NOMO-1 (cell line): ENCODE measurements at regions not wholly inside any gene's neighbourhood (a gene's known extent, or its start where the extent isn't known, plus 50 kb on each side); places are given as distances from the start of the nearest gene placed in this dataset.
A peak's percentile ranks its signal among the peaks of the same experiment; 100 is the strongest.
"Not testable (repeated sequence)": the region's sequence is repeated elsewhere in the genome, so short reads cannot be mapped to it uniquely, and the experiment has no call there.

Experiments used
- DNase-seq, 2 experiments: peaks; one replicate each; lab custom pipeline; 2025; ENCODE audit not compliant: unreplicated experiment in 2 of 2; lab: John Stamatoyannopoulos, UW

DNA sequence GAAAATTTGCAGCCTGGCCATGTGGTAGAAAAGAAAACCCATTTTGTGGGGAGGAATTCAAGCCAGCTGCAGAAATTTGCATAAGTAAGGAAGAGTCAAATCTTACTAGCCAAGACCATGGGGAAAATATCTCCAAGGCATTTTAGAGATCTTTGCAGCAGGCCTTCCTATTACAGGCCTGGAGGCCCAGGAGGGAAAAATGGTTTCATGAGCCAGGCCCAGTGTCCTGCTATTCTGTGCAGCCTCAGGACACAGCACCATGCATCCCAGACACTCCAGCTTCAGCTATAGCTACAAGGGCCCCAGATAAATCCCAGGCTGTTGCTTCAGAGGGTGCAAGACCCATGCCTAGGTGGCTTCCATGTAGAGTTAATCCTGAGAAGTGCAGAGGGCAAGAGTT is 1590.1 kb upstream of the PRR20A start:
- no peak for DNase-seq

DNA sequence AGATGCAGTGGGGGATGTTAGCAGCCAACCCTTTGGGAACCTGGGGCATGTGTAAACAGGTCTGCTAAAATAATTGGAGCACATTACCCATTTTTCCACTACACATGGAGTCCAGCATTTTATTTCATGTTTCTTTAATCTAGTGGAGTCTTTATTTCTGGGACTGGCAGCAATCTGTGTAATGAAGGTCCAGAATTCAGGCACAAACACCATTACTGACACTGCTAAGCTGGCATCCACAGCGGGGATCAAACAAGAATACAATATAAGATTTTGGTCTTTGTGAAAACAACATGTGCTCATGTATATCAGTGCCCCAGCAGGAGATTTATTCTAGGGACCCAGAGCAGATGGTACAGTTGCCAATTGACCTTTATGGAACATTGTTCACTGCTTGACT is 1587.0 kb upstream of the PRR20A start:
- no peak for DNase-seq

DNA sequence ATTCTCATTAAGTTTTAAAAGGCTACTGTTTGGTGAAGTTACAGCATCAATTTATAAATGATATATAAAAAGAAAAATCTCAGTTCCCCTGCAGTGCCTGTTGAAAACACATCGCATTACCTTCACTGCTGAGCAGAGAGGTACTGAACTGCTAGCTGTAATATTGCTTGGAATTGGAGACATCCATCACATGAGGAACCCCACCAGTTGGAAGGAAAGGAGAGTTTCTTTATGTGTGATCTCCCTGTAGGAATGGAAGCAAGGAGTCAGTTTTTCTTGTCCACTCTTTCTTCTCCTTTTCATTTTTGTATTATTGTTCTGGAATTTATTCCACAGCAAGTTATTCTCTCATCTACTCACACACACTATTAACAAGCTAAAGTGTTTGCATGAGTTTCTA is 1586.0 kb upstream of the PRR20A start:
- DNase-seq: no peak

GRCh38 chr13:55560331-55560730 is 1580.4 kb upstream of the PRR20A start:
- no peak for DNase-seq

- DNase-seq: no peak
Measured at GRCh38 chr13:55563267-55563666, 1577.5 kb upstream of the PRR20A start.

GRCh38 chr13:55566334-55566733 is 1574.4 kb upstream of the PRR20A start:
- DNase-seq: peak; percentile 69 to 85

DNA sequence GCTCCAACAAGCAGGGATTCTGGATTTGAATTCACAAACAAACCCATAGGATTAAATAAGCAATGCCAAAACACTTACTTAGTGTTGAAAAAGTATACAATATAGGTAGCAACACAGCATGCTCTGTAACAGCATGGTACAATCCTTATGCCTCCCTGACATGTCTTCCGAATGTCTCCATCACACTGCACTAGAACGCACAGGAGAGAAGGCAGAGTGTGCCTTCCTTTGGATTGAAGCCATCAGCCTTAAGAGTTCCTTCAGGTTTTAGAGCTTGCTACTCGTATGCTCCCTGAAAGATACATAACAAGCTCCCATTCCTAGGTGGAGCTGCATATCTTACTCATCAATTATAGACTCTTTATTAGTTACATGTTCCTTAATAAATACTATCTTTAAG is 1573.9 kb upstream of the PRR20A start:
- DNase-seq: no peak

DNA sequence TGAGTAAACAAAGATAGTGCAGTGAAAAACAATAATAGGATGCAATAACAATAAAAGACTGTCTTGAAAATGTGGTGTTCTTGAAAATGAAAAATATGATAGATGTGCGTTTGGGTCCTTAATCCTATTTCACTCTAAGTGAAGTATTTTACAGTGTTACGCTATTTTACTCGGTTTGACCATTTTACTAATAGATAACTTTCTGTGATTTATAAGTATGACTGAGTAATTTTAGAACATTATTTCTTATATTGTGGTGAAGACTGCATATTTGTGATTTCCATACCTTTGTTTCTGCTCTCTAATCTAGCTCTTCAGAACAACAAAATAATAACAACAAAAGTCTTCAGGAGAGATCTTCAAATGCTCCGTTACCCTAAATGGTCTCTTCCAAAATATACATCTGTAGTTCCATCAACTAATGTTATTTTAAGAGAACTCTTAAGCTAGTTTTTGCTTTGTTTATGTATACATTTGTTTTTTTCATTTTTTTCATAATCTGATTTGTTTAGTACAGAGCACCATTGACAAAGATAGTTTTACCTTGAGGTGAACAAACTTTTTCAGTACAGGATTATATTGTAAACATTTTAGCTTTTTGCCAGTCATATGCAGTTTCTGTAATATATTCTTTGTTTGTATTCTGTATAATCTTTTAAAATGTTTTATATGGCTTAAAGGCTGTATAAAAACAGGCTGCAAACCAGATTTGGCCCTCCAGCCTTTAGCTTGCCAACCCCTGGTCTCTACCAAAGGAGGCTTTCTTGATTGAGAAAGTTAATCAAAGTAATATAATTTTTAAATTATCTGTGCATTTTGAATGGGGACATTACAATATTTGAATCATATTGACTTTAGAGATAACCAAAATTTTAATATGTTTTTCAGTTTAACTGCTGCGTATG is 1572.7 kb upstream of the PRR20A start:
- no peak for DNase-seq

DNA sequence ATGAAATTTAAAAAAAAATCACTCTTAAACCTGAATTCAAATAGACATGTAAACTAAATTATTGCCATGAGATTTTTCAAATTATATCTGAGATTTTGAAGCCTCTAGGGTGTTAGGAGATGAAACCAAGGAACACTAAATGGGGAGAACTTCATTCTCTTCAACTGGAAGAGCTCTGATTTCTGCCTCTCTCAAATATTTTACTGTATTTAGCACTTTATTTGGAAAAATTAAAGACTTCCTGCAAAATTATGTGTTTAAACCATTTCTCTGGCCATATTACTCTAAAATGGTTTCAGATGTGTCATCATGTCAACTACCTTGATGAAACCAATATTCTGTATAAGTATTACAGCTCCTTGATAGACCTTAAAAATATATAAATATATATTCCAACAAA is 1571.6 kb upstream of the PRR20A start:
- DNase-seq: no peak

- no peak for DNase-seq
Measured at GRCh38 chr13:55569514-55569913, 1571.2 kb upstream of the PRR20A start.

DNA sequence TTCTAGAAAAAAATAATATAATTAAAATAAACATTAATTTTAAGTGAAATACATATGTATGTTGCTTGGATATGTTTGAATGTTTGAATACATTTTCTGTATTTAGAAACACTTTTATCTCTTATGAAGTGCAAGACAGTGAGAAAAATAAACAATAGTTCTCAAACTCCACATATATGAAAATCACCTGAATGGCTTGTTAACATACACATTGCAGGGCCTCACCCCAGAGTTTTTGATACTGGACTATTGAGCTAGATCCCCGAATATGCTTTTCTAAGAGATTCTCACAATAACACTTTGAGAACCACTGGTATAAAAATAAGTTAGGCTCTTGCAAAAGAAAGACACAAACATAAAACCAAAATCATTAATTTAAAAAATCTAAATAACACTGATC is 1570.3 kb upstream of the PRR20A start:
- DNase-seq: no peak

- DNase-seq: no peak
Measured at GRCh38 chr13:55571237-55571867, 1569.4 kb upstream of the PRR20A start.

- no peak for DNase-seq
Measured at GRCh38 chr13:55572408-55572807, 1568.3 kb upstream of the PRR20A start.

DNA sequence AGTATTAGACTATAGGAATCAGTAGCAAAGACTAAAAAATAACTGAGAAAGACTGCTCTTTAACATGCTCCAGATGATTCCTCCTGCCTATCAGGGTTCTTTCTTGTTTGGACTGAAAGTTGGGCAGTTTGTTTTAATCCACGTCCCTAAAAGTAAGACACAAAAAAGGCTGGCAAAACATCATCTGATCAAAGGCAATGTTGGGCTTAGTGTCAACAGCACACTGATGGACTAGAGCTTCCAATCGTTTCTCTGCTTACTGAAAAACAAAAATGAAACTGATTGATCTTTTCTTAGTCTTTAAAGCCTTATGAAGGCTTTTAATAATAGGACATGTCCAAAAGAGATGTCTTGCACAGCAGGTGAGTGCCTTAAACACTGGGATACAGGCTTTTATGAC is 1567.9 kb upstream of the PRR20A start:
- DNase-seq: no peak

DNA sequence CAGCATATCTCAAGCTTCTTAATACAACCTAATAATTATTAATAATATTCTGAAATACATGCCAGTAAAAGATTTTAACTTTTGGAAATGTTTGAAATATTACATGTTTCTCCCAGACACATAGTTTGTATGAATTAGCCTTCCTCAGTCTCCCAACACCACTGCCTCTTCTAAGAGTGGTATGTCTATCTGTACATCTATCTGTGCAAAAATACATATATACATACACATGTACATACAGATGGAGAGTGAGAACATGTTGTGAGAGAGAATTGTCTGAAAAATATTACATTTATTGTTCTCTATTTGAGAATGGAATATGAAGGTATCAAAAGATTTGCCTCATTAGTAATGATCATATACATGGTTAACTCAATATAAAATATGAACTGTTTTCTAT is 1567.2 kb upstream of the PRR20A start:
- no peak for DNase-seq

- DNase-seq: no peak
Measured at GRCh38 chr13:55576389-55576788, 1564.3 kb upstream of the PRR20A start.

DNA sequence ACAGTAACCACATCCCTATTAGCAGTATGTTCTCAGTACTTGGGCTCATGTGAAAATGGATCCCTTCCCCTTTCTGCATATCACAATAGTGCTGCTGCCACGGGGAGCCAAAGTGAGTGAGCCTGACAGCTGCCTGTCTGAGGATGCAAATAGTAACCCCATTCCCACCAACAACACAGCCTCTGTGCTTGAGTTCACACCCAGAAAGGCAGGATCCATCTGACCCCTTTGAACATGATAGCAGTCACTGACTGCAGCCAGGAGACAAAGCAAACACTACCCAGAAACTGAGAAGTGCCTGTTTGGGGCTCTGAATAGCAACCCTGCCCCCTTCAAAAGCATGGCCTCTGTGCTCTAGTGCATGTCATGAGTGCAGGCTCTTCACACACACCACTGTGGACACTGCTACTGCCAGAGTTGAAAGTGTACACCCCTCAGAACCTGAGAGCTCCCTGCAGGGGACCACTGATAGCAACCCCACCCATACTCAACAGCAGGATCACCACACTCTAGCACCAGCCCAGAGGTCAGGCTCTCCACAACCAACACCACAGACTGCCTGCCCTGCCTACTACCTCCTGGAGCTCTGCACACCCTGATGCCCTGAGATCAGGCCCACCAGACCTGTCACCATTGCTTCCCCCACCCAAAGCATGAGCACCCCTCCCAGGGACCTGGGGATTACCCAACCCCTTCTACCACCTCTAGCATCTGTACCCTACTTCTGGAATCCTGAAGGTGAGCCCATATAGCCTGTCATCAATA is 1563.5 kb upstream of the PRR20A start:
- DNase-seq: no peak

DNA sequence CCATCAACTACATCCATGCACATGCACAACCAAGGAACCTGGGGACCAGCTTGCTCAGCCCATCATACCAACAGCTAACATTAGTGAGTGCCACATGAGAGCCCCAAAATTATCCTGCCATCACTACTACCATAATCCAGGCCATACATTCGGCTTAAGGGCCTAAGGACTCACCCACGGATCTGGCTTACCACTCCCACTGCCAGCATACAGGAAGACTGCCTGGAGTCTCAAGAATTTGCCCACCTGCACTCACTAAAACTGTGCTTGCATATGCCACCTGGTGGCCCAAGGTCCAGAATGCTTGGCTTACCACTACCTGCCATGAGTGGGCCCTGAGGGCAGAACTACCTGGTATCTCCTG is 1562.9 kb upstream of the PRR20A start:
- DNase-seq: no peak

DNA sequence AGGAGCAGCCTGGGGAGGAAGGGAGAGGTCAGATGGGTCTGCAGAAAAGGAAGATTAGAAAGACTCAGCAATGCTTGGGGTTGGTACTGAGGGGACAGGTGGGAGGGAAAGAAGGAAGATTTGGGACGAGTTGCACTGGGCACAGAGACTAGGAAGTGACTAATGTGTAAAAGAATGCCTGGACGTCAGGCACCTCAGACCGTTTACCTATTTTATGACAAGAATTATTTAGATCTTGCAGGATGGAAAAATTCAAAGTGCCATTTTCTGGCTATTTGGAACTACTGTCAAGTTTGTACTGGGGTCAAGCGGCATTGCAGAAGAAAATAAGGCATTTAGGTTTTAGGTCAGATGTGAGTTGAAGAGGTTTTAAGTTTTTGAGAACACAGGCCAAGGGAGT is 1558.4 kb upstream of the PRR20A start:
- not testable (repeated sequence) for DNase-seq

- DNase-seq: no peak
Measured at GRCh38 chr13:55583953-55584593, 1556.6 kb upstream of the PRR20A start.

DNA sequence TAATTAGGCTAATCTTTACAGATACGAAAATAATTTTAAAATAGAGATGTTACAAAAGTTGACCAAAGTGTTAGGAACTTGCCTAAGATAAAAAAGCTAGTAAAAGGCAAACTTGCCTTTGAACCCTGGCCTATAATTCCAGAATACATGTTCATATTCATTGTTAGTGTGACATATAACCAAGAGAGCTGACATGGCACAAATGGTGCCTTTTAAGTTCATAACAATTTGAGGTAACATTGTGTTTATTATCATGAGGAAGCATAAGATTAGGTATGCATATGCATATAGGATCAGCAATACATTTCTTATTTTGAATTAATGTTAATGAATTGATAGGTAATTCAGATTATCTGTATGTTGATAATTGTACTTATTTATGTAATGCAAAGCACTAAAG is 1537.9 kb upstream of the PRR20A start:
- DNase-seq: no peak
